ENCODE measurements at regions not wholly inside any gene's neighbourhood (a gene's known extent, or its start where the extent isn't known, plus 50 kb on each side); places are given as distances from the start of the nearest gene placed in this dataset.

DNA sequence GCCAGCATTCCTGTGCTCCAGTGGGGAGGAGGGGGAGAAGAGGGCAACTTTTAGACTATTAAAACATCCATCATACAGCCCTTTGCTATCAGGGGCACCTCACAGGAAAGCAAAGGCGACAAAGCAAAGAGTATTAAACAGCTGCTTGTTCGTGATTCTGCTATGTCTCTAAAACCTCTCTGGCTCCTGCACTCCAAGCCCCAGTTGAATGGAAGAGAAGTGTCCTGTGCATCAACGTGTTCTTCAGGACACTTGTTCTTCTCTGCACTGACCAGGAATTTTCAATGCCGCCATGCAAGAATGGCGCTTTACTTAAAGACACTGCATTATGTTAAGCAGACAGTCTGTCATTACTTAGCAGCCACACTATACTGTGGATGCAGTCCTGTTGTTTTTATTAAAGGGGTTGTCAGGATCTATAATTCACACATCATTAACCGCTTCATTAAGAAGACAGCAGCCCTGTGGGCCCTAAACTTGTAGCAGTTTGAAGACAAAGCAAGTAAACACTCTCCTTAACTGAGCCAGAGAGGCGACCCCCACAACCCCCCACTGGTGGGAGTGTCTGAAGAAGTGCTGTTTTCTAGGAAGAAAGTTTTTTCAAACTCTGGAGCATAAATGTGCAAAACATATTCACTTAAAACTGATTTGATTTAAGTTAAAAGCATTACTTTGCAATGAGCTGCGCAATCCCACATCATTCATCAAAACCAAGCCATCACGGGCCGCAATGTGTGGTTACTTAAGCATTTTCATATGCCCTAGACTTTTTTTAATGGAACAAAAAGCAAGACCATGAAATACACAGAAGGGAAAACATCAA lies 164.5 kb downstream of the ZNF608 start:
- TF ChIP-seq, protein P1, sequence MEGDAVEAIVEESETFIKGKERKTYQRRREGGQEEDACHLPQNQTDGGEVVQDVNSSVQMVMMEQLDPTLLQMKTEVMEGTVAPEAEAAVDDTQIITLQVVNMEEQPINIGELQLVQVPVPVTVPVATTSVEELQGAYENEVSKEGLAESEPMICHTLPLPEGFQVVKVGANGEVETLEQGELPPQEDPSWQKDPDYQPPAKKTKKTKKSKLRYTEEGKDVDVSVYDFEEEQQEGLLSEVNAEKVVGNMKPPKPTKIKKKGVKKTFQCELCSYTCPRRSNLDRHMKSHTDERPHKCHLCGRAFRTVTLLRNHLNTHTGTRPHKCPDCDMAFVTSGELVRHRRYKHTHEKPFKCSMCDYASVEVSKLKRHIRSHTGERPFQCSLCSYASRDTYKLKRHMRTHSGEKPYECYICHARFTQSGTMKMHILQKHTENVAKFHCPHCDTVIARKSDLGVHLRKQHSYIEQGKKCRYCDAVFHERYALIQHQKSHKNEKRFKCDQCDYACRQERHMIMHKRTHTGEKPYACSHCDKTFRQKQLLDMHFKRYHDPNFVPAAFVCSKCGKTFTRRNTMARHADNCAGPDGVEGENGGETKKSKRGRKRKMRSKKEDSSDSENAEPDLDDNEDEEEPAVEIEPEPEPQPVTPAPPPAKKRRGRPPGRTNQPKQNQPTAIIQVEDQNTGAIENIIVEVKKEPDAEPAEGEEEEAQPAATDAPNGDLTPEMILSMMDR (IDR thresholded peaks at IDR 0.05), result no peak
- no peak for TF ChIP-seq POLR2A (IDR thresholded peaks at IDR 0.05)

Data from uterus (tissue), 2 donors.